SK-N-SH (cell line): ENCODE measurements at regions not wholly inside any gene's neighbourhood (a gene's known extent, or its start where the extent isn't known, plus 50 kb on each side); places are given as distances from the start of the nearest gene placed in this dataset.

Source experiments
- CTCF ChIA-PET: fragments of 300-600, 350-600 bp; formaldehyde crosslinking; extraction: SDS; loops from one replicate; lab custom pipeline; 2021; lab: Yijun Ruan, JAX
- POLR2A ChIA-PET: fragments of 350-600 bp; sonication (Branson Sonifier 250); formaldehyde crosslinking; extraction: SDS; loops from one replicate; lab custom pipeline; 2020; ENCODE audit warnings: antibody characterized with exemption, inconsistent platforms; lab: Yijun Ruan, JAX
- DNase-seq: peaks from one replicate; pipeline ENCODE4 v3.0.0; 2012
- H2AFZ ChIP-seq: fragments of 200-600 bp; sonication (generic); 2 replicates; pipeline ENCODE4 v1.8.1; 2016; ENCODE audit warnings: antibody characterized with exemption, mild to moderate bottlenecking, low read depth
- H3F3A ChIP-seq: fragments of 200-600 bp; sonication (generic); replicated peaks from 2 replicates; pipeline ENCODE3; 2016; ENCODE audit warnings: antibody characterized with exemption, mild to moderate bottlenecking; ENCODE audit not compliant: insufficient read depth
- H3K27ac ChIP-seq, 2 experiments: fragments of 200-500 bp in 1 of 2; fragments of 200-600 bp in 1 of 2; sonication (Bioruptor generic) in 1 of 2; sonication (generic), shearing (Covaris generic) in 1 of 2; 2 replicates each; pipeline versions ENCODE4 v1.5.1 to v1.6.1; 2014 to 2016; ENCODE audit warnings: low read depth in 2 of 2, inconsistent platforms in 1 of 2, low read length in 1 of 2, mild to moderate bottlenecking in 1 of 2, mixed read lengths in 1 of 2
- H3K27me3 ChIP-seq: fragments of 200-600 bp; sonication (generic), shearing (Covaris generic); 2 replicates; pipeline ENCODE4 v1.6.1; 2016; ENCODE audit warnings: mixed run types; ENCODE audit not compliant: insufficient read depth
- H3K36me3 ChIP-seq, 2 experiments: fragments of 200-500 bp in 1 of 2; fragments of 200-600 bp in 1 of 2; sonication (Bioruptor generic) in 1 of 2; sonication (generic) in 1 of 2; replicated peaks in 1 of 2; 2 replicates each; pipeline versions ENCODE3 to v1.5.1; 2014 to 2016; ENCODE audit warnings: low read length in 1 of 2, mild to moderate bottlenecking in 1 of 2; ENCODE audit not compliant: insufficient read depth in 2 of 2, control insufficient read depth in 1 of 2
- H3K4me1 ChIP-seq, 2 experiments: fragments of 200-500 bp in 1 of 2; fragments of 200-600 bp in 1 of 2; sonication (Bioruptor generic) in 1 of 2; sonication (generic), shearing (Covaris generic) in 1 of 2; 2 replicates each; pipeline versions ENCODE4 v1.5.1 to v1.6.1; 2014 to 2016; ENCODE audit warnings: low read depth in 1 of 2, low read length in 1 of 2, mixed run types in 1 of 2; ENCODE audit not compliant: insufficient read depth in 2 of 2, control insufficient read depth in 1 of 2
- H3K4me2 ChIP-seq: fragments of 200-600 bp; sonication (generic), shearing (Covaris generic); 2 replicates; pipeline ENCODE4 v1.6.1; 2017; ENCODE audit warnings: mixed run types
- H3K4me3 ChIP-seq, 2 experiments: fragments of 200-500 bp in 1 of 2; fragments of 200-600 bp in 1 of 2; sonication (Bioruptor generic) in 1 of 2; sonication (generic), shearing (Covaris generic) in 1 of 2; 2 replicates each; pipeline versions ENCODE4 v1.5.1 to v1.8.1; 2014 to 2016; ENCODE audit warnings: low read depth in 2 of 2, inconsistent platforms in 1 of 2, low read length in 1 of 2, mild to moderate bottlenecking in 1 of 2, mixed read lengths in 1 of 2, moderate library complexity in 1 of 2
- H3K79me2 ChIP-seq: fragments of 200-600 bp; sonication (generic); 2 replicates; pipeline ENCODE4 v1.8.1; 2017; ENCODE audit warnings: mild to moderate bottlenecking; ENCODE audit not compliant: insufficient read depth
- H3K9ac ChIP-seq: fragments of 200-600 bp; sonication (generic); 2 replicates; pipeline ENCODE4 v1.6.1; 2017; ENCODE audit warnings: mixed run types
- H3K9me2 ChIP-seq: fragments of 200-600 bp; sonication (generic); 2 replicates; pipeline ENCODE4 v1.6.1; 2017; ENCODE audit warnings: mixed run types
- H3K9me3 ChIP-seq: fragments of 200-600 bp; sonication (generic); 2 replicates; pipeline ENCODE4 v1.6.1; 2017; ENCODE audit warnings: mixed run types, mild to moderate bottlenecking, moderate library complexity
- H4K20me1 ChIP-seq: fragments of 200-600 bp; sonication (generic); 2 replicates; pipeline ENCODE4 v1.6.1; 2017; ENCODE audit warnings: mild to moderate bottlenecking, mixed run types; ENCODE audit not compliant: insufficient read depth
- ELF1 ChIP-seq: IDR thresholded peaks from 2 replicates; pipeline ENCODE4 v1.4.0; 2012
- EZH2phosphoT487 ChIP-seq: fragments of 200-600 bp; sonication (generic); IDR thresholded peaks from 2 replicates; pipeline ENCODE4 v1.6.1; 2017; ENCODE audit warnings: low read depth, mixed run types, mild to moderate bottlenecking, antibody characterized with exemption, moderate library complexity, borderline replicate concordance
- FOXM1 ChIP-seq: IDR thresholded peaks from 2 replicates; pipeline ENCODE4 v1.4.0; 2012; ENCODE audit warnings: low read depth, mild to moderate bottlenecking
- GABPA ChIP-seq: IDR thresholded peaks from 2 replicates; pipeline ENCODE4 v1.4.0; 2012; ENCODE audit warnings: low read depth, mild to moderate bottlenecking
- MEF2A ChIP-seq: IDR thresholded peaks from 2 replicates; pipeline ENCODE4 v1.4.0; 2012; ENCODE audit warnings: low read depth, borderline replicate concordance
- MXI1 ChIP-seq: IDR thresholded peaks from 2 replicates; pipeline ENCODE4 v1.6.1; 2012; ENCODE audit warnings: mild to moderate bottlenecking, low read depth, low read length, improper control_type of control experiment
- NFIC ChIP-seq: IDR thresholded peaks from 2 replicates; pipeline ENCODE4 v1.4.0; 2012; ENCODE audit warnings: borderline replicate concordance
- NRF1 ChIP-seq: IDR thresholded peaks from 2 replicates; pipeline ENCODE4 v1.6.1; 2012; ENCODE audit warnings: low read depth, mild to moderate bottlenecking, low read length
- RFX5 ChIP-seq: IDR thresholded peaks from 2 replicates; pipeline ENCODE4 v1.6.1; 2012; ENCODE audit warnings: mild to moderate bottlenecking, improper control_type of control experiment, low read length
- TAF1 ChIP-seq: IDR thresholded peaks from 2 replicates; pipeline ENCODE4 v1.6.1; 2012; ENCODE audit warnings: low read depth, mild to moderate bottlenecking, low read length, moderate library complexity, borderline replicate concordance
- TEAD4 ChIP-seq: IDR thresholded peaks from 2 replicates; pipeline ENCODE4 v1.4.0; 2012; ENCODE audit warnings: mild to moderate bottlenecking, borderline replicate concordance; ENCODE audit not compliant: insufficient read depth
- WGBS: methylation state at CpG from one replicate; pipeline ENCODE4 v1.1.6; 2017; ENCODE audit warnings: low lambda C conversion rate; 5-methylcytosine and 5-hydroxymethylcytosine counted together
- TF ChIP-seq, protein P1 (sequence below): fragments of 150-350 bp; IDR thresholded peaks from 2 replicates; pipeline ENCODE4 v1.6.1; 2017; ENCODE audit warnings: antibody characterized with exemption, low read length, low read depth, borderline replicate concordance
- TF ChIP-seq, protein P2 (sequence below): IDR thresholded peaks from 2 replicates; pipeline ENCODE4 v1.4.0; 2012; ENCODE audit warnings: low read depth, borderline replicate concordance
- TF ChIP-seq, protein P3 (sequence below): IDR thresholded peaks from 2 replicates; pipeline ENCODE4 v1.4.0; 2012; ENCODE audit warnings: low read depth
- TF ChIP-seq, protein P4 (sequence below): IDR thresholded peaks from 2 replicates; pipeline ENCODE4 v1.6.1; 2012; ENCODE audit warnings: mild to moderate bottlenecking, low read depth, low read length, moderate library complexity

DNA sequence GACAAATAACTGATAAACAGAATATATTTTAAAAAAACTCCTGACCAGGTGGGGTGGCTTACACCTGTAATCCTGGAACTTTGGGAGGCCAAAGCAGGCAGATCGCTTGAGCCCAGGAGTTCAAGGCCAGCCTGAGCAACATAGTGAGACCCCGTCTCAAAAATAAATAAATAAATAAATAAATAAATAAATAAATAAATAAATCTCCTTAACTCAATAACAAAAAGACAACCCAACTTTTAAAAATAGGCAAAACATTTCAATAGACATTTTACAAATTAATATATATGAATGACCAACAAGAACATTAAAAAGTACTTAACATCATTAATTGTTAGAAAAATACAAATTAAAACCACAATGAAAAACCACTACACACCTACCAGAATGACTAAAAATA, 56.2 kb upstream of the CAPRIN2 start:
- Histone ChIP-seq H3K4me3 (no peak overlapping the region), H3K79me2 (no peaks in the 10 kb centered on the region), H3K27me3 (no peaks in the 10 kb centered on the region), H3K9me3 (no peaks in the 10 kb centered on the region), H2AFZ (no peak overlapping the region), H3K9me2 (no peaks in the 10 kb centered on the region), H3K4me2 (no peak overlapping the region), H4K20me1 (no peaks in the 10 kb centered on the region), H3K4me1 (peaks cover 0 to 2% of the 10 kb centered on the region in 2 experiments; a peak in 1 of 4 replicates), H3F3A (no peaks in the 10 kb centered on the region), H3K27ac (no peak overlapping the region), H3K9ac (no peak overlapping the region), H3K36me3 (no peaks in the 10 kb centered on the region)
- no peak for DNase-seq
- 92% methylated on average over 2 of the region's 2 CpGs for WGBS
- POLR2A ChIA-PET: no interaction called here
- CTCF ChIA-PET: no interaction called here
- TF ChIP-seq, protein P1, sequence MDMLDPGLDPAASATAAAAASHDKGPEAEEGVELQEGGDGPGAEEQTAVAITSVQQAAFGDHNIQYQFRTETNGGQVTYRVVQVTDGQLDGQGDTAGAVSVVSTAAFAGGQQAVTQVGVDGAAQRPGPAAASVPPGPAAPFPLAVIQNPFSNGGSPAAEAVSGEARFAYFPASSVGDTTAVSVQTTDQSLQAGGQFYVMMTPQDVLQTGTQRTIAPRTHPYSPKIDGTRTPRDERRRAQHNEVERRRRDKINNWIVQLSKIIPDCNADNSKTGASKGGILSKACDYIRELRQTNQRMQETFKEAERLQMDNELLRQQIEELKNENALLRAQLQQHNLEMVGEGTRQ: no peak
- TF ChIP-seq GABPA: no peak
- no peak for TF ChIP-seq RFX5
- TF ChIP-seq NFIC: no peak
- TF ChIP-seq, protein P2, sequence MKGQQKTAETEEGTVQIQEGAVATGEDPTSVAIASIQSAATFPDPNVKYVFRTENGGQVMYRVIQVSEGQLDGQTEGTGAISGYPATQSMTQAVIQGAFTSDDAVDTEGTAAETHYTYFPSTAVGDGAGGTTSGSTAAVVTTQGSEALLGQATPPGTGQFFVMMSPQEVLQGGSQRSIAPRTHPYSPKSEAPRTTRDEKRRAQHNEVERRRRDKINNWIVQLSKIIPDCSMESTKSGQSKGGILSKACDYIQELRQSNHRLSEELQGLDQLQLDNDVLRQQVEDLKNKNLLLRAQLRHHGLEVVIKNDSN: no peak
- TF ChIP-seq, protein P3, sequence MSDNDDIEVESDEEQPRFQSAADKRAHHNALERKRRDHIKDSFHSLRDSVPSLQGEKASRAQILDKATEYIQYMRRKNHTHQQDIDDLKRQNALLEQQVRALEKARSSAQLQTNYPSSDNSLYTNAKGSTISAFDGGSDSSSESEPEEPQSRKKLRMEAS: no peak
- no peak for TF ChIP-seq ELF1

DNA sequence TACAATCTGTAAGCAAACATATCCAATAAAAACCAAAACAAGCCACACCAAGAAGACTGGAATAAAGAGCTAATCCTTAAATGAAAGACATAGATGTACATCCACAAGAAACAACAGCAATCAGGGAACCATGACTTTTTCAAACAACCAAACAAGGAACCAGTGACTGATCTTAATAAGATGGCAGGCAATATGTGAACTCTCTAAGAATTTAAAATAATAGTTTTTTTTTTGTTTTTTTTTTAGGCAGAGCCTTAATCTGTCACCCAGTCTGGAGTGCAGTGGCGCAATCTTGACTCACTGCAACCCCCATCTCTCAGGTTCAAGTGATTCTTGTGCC, 52.9 kb upstream of the CAPRIN2 start:
- DNase-seq: no peak
- no peak overlapping the region for H2AFZ ChIP-seq
- H3K4me1 ChIP-seq: peaks cover 0 to 2% of the 10 kb centered on the region in 2 experiments; a peak in 1 of 4 replicates
- H3K9me3 ChIP-seq: no peaks in the 10 kb centered on the region
- H3K36me3 ChIP-seq: peaks cover 0 to 2% of the 10 kb centered on the region in 2 experiments
- no peaks in the 10 kb centered on the region for H3K79me2 ChIP-seq
- no peaks in the 10 kb centered on the region for H4K20me1 ChIP-seq
- H3K27ac ChIP-seq: no peak overlapping the region
- no peaks in the 10 kb centered on the region for H3F3A ChIP-seq
- no peak for TF ChIP-seq FOXM1
- no peak for TF ChIP-seq NRF1
- no peak for TF ChIP-seq TAF1
- TF ChIP-seq TEAD4: no peak
- no peak for TF ChIP-seq MEF2A
- TF ChIP-seq, protein P4, sequence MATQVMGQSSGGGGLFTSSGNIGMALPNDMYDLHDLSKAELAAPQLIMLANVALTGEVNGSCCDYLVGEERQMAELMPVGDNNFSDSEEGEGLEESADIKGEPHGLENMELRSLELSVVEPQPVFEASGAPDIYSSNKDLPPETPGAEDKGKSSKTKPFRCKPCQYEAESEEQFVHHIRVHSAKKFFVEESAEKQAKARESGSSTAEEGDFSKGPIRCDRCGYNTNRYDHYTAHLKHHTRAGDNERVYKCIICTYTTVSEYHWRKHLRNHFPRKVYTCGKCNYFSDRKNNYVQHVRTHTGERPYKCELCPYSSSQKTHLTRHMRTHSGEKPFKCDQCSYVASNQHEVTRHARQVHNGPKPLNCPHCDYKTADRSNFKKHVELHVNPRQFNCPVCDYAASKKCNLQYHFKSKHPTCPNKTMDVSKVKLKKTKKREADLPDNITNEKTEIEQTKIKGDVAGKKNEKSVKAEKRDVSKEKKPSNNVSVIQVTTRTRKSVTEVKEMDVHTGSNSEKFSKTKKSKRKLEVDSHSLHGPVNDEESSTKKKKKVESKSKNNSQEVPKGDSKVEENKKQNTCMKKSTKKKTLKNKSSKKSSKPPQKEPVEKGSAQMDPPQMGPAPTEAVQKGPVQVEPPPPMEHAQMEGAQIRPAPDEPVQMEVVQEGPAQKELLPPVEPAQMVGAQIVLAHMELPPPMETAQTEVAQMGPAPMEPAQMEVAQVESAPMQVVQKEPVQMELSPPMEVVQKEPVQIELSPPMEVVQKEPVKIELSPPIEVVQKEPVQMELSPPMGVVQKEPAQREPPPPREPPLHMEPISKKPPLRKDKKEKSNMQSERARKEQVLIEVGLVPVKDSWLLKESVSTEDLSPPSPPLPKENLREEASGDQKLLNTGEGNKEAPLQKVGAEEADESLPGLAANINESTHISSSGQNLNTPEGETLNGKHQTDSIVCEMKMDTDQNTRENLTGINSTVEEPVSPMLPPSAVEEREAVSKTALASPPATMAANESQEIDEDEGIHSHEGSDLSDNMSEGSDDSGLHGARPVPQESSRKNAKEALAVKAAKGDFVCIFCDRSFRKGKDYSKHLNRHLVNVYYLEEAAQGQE: no peak
- TF ChIP-seq MXI1: no peak
- TF ChIP-seq EZH2phosphoT487: no peak
- TF ChIP-seq GABPA: no peak
- H3K4me2 ChIP-seq: no peak overlapping the region
- no peaks in the 10 kb centered on the region for H3K27me3 ChIP-seq
- WGBS: 18% methylated on average over 1 of the region's 1 CpG
- peak overlapping the region in 1 of 2 experiments; percentile 10; a peak in 1 of 4 replicates for H3K4me3 ChIP-seq
- CTCF ChIA-PET: interaction anchor here (0.7 to 5.0 kb wide), 35 partner anchors 10 to 1298 kb away, joined by 3 to 32 read pairs (median 4); partner anchors contain the start of gene CAPRIN2
- no peaks in the 10 kb centered on the region for H3K9me2 ChIP-seq
- POLR2A ChIA-PET: no interaction called here
- H3K9ac ChIP-seq: no peak overlapping the region
